ENCODE measurements at regions not wholly inside any gene's neighbourhood (a gene's known extent, or its start where the extent isn't known, plus 50 kb on each side); places are given as distances from the start of the nearest gene placed in this dataset.

Small RNA genes lying in the stretch of these regions (small RNA-seq; reads per million reads assigned to genes)
- gene RNA5SP311 = 0 reads per million in 7 experiments
